ENCODE measurements at regions not wholly inside any gene's neighbourhood (a gene's known extent, or its start where the extent isn't known, plus 50 kb on each side); places are given as distances from the start of the nearest gene placed in this dataset.

DNA sequence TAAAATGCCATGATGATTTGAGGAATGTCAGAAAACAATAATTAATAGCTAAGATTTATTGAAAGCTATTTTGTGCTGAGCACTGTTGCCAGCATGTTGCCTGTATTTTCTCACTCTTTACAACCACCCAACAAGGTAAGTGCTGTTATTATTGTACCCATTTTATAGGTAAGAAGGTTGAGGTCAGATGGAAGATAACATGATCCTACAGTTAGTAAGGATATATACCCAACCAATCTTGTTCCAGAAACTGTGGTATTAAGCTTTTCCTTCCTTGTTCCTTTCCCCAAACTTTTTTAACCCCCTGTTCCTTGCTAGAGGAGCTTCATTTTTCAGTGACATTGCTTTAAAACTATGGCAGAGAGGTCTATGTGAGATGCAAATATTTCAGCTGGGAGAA lies 738.0 kb upstream of the ZEB2 start:
- no peak overlapping the region for H3K9ac ChIP-seq (ENCODE audit: low read length)
- no peaks in the 10 kb centered on the region for H3K9me3 ChIP-seq (ENCODE audit: control insufficient read depth in 1 of 2, insufficient read depth in 1 of 2, low read depth in 1 of 2, low read length in 2 of 2)
- H3K4me1 ChIP-seq (ENCODE audit: control insufficient read depth in 1 of 2, insufficient read depth in 2 of 2, low read length in 2 of 2) = no peaks in the 10 kb centered on the region
- H3K27me3 ChIP-seq (ENCODE audit: insufficient read depth, low read length) = no peaks in the 10 kb centered on the region
- ChIA-PET CTCF (no interaction called here), POLR2A (interaction anchor here (2.0 kb wide), 1 partner anchor 8 kb away, joined by 7 read pairs; no protein-coding TSS in a partner anchor), RAD21 (ENCODE audit: low non-redundant PET in 1 of 2, low total read pairs in 2 of 2, uncharacterized antibody in 2 of 2, unreplicated experiment in 2 of 2) (no interaction called here)
- H4K20me1 ChIP-seq (ENCODE audit: insufficient read depth) = no peaks in the 10 kb centered on the region
- DNase-seq (ENCODE audit: low read depth, low spot score) = no peak
- no peaks in the 10 kb centered on the region for H3K36me3 ChIP-seq (ENCODE audit: control insufficient read depth in 1 of 2, insufficient read depth in 2 of 2, low read length in 2 of 2)
- H3K27ac ChIP-seq (ENCODE audit: low read depth, low read length) = no peak overlapping the region
- ATAC-seq = no peak
- H3K79me2 ChIP-seq (ENCODE audit: insufficient read depth, low read length) = no peaks in the 10 kb centered on the region
- no peaks in the 10 kb centered on the region for H3K9me2 ChIP-seq (ENCODE audit: insufficient read depth)
- intact Hi-C loops (cut with micrococcal nuclease) = no loop called here
- BruUV-seq (replicated peaks) = no TSS peak
- no peak overlapping the region for H2AFZ ChIP-seq (ENCODE audit: low read depth, low read length, poor library complexity, severe bottlenecking)
- TF ChIP-seq, protein P1, sequence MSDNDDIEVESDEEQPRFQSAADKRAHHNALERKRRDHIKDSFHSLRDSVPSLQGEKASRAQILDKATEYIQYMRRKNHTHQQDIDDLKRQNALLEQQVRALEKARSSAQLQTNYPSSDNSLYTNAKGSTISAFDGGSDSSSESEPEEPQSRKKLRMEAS (IDR thresholded peaks at IDR 0.05) = no peak
- TF ChIP-seq ZFX (IDR thresholded peaks at IDR 0.05) (no peak), FOSL1 (IDR thresholded peaks at IDR 0.05; ENCODE audit: low read depth) (no peak), SRF (IDR thresholded peaks at IDR 0.05; ENCODE audit: low read depth) (no peak)
- H3K4me3 ChIP-seq (replicated peaks in 1 of 2; ENCODE audit: low read depth in 1 of 2, low read length in 2 of 2) = no peak overlapping the region
- no peak overlapping the region for H3K4me2 ChIP-seq (ENCODE audit: low read length)

DNA sequence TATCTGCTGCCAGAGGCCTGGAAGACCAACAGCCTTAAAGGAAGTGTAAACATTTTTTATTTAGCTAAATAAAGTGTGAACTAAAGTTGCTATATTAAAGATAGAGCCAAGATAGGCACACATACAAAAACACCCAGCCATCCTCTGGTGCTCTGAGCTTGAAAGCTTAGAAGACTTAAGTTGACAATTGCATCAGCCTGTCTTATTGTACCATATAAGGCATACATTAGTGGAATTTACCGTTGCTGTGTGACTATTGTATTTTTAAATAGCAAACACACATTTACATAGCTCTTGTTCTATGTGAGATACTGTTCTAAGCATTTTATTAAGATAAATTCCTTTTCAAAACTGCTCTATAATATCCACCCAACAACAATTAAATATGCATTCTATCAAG lies 736.6 kb upstream of the ZEB2 start:
- Histone ChIP-seq H3K79me2 (ENCODE audit: insufficient read depth, low read length) (no peaks in the 10 kb centered on the region), H3K36me3 (ENCODE audit: control insufficient read depth in 1 of 2, insufficient read depth in 2 of 2, low read length in 2 of 2) (no peaks in the 10 kb centered on the region), H3K4me1 (ENCODE audit: control insufficient read depth in 1 of 2, insufficient read depth in 2 of 2, low read length in 2 of 2) (no peaks in the 10 kb centered on the region), H3K27me3 (ENCODE audit: insufficient read depth, low read length) (no peaks in the 10 kb centered on the region), H3K9me3 (ENCODE audit: control insufficient read depth in 1 of 2, insufficient read depth in 1 of 2, low read depth in 1 of 2, low read length in 2 of 2) (no peaks in the 10 kb centered on the region), H3K9me2 (ENCODE audit: insufficient read depth) (no peaks in the 10 kb centered on the region), H3K9ac (ENCODE audit: low read length) (no peak overlapping the region), H4K20me1 (ENCODE audit: insufficient read depth) (no peaks in the 10 kb centered on the region), H3K27ac (ENCODE audit: low read depth, low read length) (no peak overlapping the region), H2AFZ (ENCODE audit: low read depth, low read length, poor library complexity, severe bottlenecking) (no peak overlapping the region), H3K4me3 (replicated peaks in 1 of 2; ENCODE audit: low read depth in 1 of 2, low read length in 2 of 2) (no peak overlapping the region), H3K4me2 (ENCODE audit: low read length) (no peak overlapping the region)
- ATAC-seq (no peak), DNase-seq (ENCODE audit: low read depth, low spot score) (no peak)
- CTCF ChIA-PET = no interaction called here
- BruUV-seq (replicated peaks) = no TSS peak
- intact Hi-C loops (cut with micrococcal nuclease) = no loop called here
- RAD21 ChIA-PET (ENCODE audit: low non-redundant PET in 1 of 2, low total read pairs in 2 of 2, uncharacterized antibody in 2 of 2, unreplicated experiment in 2 of 2) = no interaction called here
- POLR2A ChIA-PET = interaction anchor here (0.7 to 2.0 kb wide), 2 partner anchors 10 to 212 kb away, joined by 3 to 7 read pairs; no protein-coding TSS in a partner anchor
- TF ChIP-seq EGR1 (IDR thresholded peaks at IDR 0.05; ENCODE audit: low read depth) (no peak), POLR2AphosphoS5 (IDR thresholded peaks at IDR 0.05; ENCODE audit: low read depth, low read length) (no peak), CEBPB (IDR thresholded peaks at IDR 0.05; ENCODE audit: low read depth) (no peak), JUND (IDR thresholded peaks at IDR 0.05) (no peak), YY1 (IDR thresholded peaks at IDR 0.05; ENCODE audit: extremely low read depth, insufficient replicate concordance, low read depth, low read length) (no peak), RAD21 (IDR thresholded peaks at IDR 0.05; ENCODE audit: low read depth) (no peak), SIN3A (IDR thresholded peaks at IDR 0.05; ENCODE audit: low read depth) (no peak), POLR2A (IDR thresholded peaks at IDR 0.05; ENCODE audit: borderline replicate concordance, extremely low read depth, insufficient read depth, insufficient read length) (no peak), ELF1 (IDR thresholded peaks at IDR 0.05; ENCODE audit: borderline replicate concordance, low read depth) (no peak), TCF7L2 (IDR thresholded peaks at IDR 0.05; ENCODE audit: borderline replicate concordance, extremely low read depth, insufficient read depth, insufficient read length) (no peak)
- TF ChIP-seq, protein P2, sequence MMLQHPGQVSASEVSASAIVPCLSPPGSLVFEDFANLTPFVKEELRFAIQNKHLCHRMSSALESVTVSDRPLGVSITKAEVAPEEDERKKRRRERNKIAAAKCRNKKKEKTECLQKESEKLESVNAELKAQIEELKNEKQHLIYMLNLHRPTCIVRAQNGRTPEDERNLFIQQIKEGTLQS (IDR thresholded peaks at IDR 0.05) = no peak
- TF ChIP-seq, protein P3, sequence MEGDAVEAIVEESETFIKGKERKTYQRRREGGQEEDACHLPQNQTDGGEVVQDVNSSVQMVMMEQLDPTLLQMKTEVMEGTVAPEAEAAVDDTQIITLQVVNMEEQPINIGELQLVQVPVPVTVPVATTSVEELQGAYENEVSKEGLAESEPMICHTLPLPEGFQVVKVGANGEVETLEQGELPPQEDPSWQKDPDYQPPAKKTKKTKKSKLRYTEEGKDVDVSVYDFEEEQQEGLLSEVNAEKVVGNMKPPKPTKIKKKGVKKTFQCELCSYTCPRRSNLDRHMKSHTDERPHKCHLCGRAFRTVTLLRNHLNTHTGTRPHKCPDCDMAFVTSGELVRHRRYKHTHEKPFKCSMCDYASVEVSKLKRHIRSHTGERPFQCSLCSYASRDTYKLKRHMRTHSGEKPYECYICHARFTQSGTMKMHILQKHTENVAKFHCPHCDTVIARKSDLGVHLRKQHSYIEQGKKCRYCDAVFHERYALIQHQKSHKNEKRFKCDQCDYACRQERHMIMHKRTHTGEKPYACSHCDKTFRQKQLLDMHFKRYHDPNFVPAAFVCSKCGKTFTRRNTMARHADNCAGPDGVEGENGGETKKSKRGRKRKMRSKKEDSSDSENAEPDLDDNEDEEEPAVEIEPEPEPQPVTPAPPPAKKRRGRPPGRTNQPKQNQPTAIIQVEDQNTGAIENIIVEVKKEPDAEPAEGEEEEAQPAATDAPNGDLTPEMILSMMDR (IDR thresholded peaks at IDR 0.05 in 2 of 3, conservative IDR thresholded peaks at IDR 0.05 in 1 of 3; ENCODE audit: borderline replicate concordance in 1 of 3, insufficient read depth in 1 of 3, low read depth in 2 of 3, low read length in 2 of 3) = no peak
